ENCODE measurements at regions not wholly inside any gene's neighbourhood (a gene's known extent, or its start where the extent isn't known, plus 50 kb on each side); places are given as distances from the start of the nearest gene placed in this dataset.
"Not testable (repeated sequence)": the region's sequence is repeated elsewhere in the genome, so short reads cannot be mapped to it uniquely, and the experiment has no call there.

DNA sequence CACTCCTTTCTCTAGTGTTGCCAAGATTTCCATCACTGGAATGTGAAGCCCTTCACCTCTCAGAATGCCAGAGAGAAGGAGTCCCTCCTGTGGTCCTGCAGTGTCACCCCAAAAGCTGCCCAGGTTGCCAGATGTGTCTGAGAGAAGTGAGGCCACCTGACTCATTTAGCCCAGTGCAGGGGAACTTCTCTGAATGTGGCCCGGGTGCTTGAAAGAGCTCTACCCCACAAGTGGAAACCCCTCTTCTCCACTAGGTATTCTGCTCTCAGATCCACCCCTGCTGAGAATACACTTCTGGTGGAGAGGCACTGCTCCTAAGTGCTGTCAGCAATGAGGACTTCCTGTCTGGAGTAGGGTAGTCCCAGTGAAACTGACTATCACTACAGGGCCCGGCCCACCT lies 334.8 kb downstream of the ANAPC1 start:
- H3K27ac ChIP-seq (ENCODE audit: low read depth, low read length); H2AK5ac ChIP-seq (ENCODE audit: low read depth, low read length); H3K79me1 ChIP-seq (ENCODE audit: low read depth, low read length); H2AFZ ChIP-seq (ENCODE audit: low read length); H4K8ac ChIP-seq (ENCODE audit: extremely low read depth, insufficient read depth, low read length); H3K9ac ChIP-seq (replicated peaks in 1 of 4; ENCODE audit: extremely low read depth in 1 of 4, low read depth in 3 of 4, low read length in 3 of 4); H2BK20ac ChIP-seq (ENCODE audit: low read length); H3K18ac ChIP-seq (ENCODE audit: extremely low read depth, low read length); H3K9me3 ChIP-seq (ENCODE audit: insufficient read depth in 2 of 2, low read depth in 1 of 2, low read length in 1 of 2); H3K4me2 ChIP-seq (ENCODE audit: insufficient read depth in 1 of 2, low read depth in 2 of 2, low read length in 2 of 2); H3K23ac ChIP-seq (ENCODE audit: insufficient read length); H3K56ac ChIP-seq (replicated peaks; ENCODE audit: insufficient read length, low read depth, low read length); H3K4ac ChIP-seq (replicated peaks; ENCODE audit: insufficient read length, low read depth, low read length); CTCF ChIA-PET (ENCODE audit: partially characterized antibody); H2BK120ac ChIP-seq (replicated peaks; ENCODE audit: low read depth, low read length); POLR2A ChIA-PET (ENCODE audit: partially characterized antibody); FAIRE-seq; H4K20me1 ChIP-seq (replicated peaks in 1 of 2; ENCODE audit: control insufficient read depth in 1 of 2, insufficient read depth in 2 of 2, low read length in 2 of 2); H3K27me3 ChIP-seq (replicated peaks in 1 of 4; ENCODE audit: control insufficient read depth in 3 of 4, extremely low read depth in 1 of 4, insufficient read depth in 3 of 4, low read length in 3 of 4); H2BK15ac ChIP-seq (ENCODE audit: low read length); H4K91ac ChIP-seq (replicated peaks; ENCODE audit: insufficient read length, low read length); H2BK12ac ChIP-seq (ENCODE audit: low read depth, low read length); H3K79me2 ChIP-seq (ENCODE audit: control insufficient read depth in 1 of 2, insufficient read depth in 2 of 2, low read length in 2 of 2); H3K36me3 ChIP-seq (ENCODE audit: control insufficient read depth in 2 of 4, insufficient read depth in 4 of 4, low read length in 3 of 4); H4K5ac ChIP-seq (ENCODE audit: insufficient read length, low read depth, low read length); H3K14ac ChIP-seq (ENCODE audit: insufficient read length); H2BK5ac ChIP-seq (ENCODE audit: low read depth, low read length); DNase-seq (ENCODE audit: low read depth in 1 of 2, low spot score in 2 of 2); H3K4me1 ChIP-seq (replicated peaks in 1 of 4; ENCODE audit: control insufficient read depth in 3 of 4, insufficient read depth in 4 of 4, low read length in 3 of 4); H3K23me2 ChIP-seq (ENCODE audit: low read depth, low read length); H3K4me3 ChIP-seq (ENCODE audit: extremely low read depth in 1 of 4, insufficient read depth in 2 of 4, low read depth in 3 of 4, low read length in 4 of 4): not testable (repeated sequence)
- WGBS, 2 experiments (ENCODE audit: extremely low coverage in 1 of 2, insufficient coverage in 1 of 2, insufficient read length in 1 of 2, insufficient replicate concordance in 2 of 2, low coverage in 1 of 2, low lambda C conversion rate in 2 of 2, missing lambda C conversion rate in 1 of 2), result 100% methylated on average over 1 of the region's 2 CpGs; no CpG with 5 or more reads in 1 of the 2 experiments

DNA sequence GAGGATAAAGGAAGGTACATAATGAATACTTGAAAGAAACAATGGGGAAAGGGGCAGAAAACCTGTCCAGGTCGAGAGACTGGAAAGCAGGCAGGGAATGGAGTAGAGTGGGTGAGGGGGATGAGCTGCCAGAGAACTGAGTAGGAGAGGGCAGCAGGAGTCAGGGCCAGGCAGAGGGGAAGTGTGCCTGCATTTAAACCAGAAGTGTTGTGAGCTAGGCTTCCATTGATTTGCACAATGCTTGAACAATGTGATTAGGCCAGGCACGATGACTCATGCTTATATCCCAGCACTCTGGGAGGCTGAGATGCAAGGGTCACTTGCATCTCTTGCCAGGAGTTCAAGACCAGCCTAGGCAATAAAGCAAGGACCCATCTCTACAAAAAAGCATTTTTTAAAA lies 332.6 kb downstream of the ANAPC1 start:
- H3K4me1 ChIP-seq (replicated peaks in 1 of 4; ENCODE audit: control insufficient read depth in 3 of 4, insufficient read depth in 4 of 4, low read length in 3 of 4); H3K18ac ChIP-seq (ENCODE audit: extremely low read depth, low read length); H3K9ac ChIP-seq (replicated peaks in 1 of 4; ENCODE audit: extremely low read depth in 1 of 4, low read depth in 3 of 4, low read length in 3 of 4); DNase-seq (ENCODE audit: low read depth in 1 of 2, low spot score in 2 of 2); H2BK5ac ChIP-seq (ENCODE audit: low read depth, low read length); H3K27ac ChIP-seq (ENCODE audit: low read depth, low read length); H3K14ac ChIP-seq (ENCODE audit: insufficient read length); H2AK5ac ChIP-seq (ENCODE audit: low read depth, low read length); H2BK20ac ChIP-seq (ENCODE audit: low read length); H4K8ac ChIP-seq (ENCODE audit: extremely low read depth, insufficient read depth, low read length); H4K91ac ChIP-seq (replicated peaks; ENCODE audit: insufficient read length, low read length); H3K79me2 ChIP-seq (ENCODE audit: control insufficient read depth in 1 of 2, insufficient read depth in 2 of 2, low read length in 2 of 2); FAIRE-seq; H3K4me3 ChIP-seq (ENCODE audit: extremely low read depth in 1 of 4, insufficient read depth in 2 of 4, low read depth in 3 of 4, low read length in 4 of 4); H3K79me1 ChIP-seq (ENCODE audit: low read depth, low read length); H3K23ac ChIP-seq (ENCODE audit: insufficient read length); H3K4ac ChIP-seq (replicated peaks; ENCODE audit: insufficient read length, low read depth, low read length); POLR2A ChIA-PET (ENCODE audit: partially characterized antibody); H3K36me3 ChIP-seq (ENCODE audit: control insufficient read depth in 2 of 4, insufficient read depth in 4 of 4, low read length in 3 of 4); H3K27me3 ChIP-seq (replicated peaks in 1 of 4; ENCODE audit: control insufficient read depth in 3 of 4, extremely low read depth in 1 of 4, insufficient read depth in 3 of 4, low read length in 3 of 4); H4K20me1 ChIP-seq (replicated peaks in 1 of 2; ENCODE audit: control insufficient read depth in 1 of 2, insufficient read depth in 2 of 2, low read length in 2 of 2); H2BK120ac ChIP-seq (replicated peaks; ENCODE audit: low read depth, low read length); H2BK15ac ChIP-seq (ENCODE audit: low read length); H2AFZ ChIP-seq (ENCODE audit: low read length); H3K9me3 ChIP-seq (ENCODE audit: insufficient read depth in 2 of 2, low read depth in 1 of 2, low read length in 1 of 2); H3K23me2 ChIP-seq (ENCODE audit: low read depth, low read length); H2BK12ac ChIP-seq (ENCODE audit: low read depth, low read length); CTCF ChIA-PET (ENCODE audit: partially characterized antibody); H4K5ac ChIP-seq (ENCODE audit: insufficient read length, low read depth, low read length); H3K4me2 ChIP-seq (ENCODE audit: insufficient read depth in 1 of 2, low read depth in 2 of 2, low read length in 2 of 2); H3K56ac ChIP-seq (replicated peaks; ENCODE audit: insufficient read length, low read depth, low read length): not testable (repeated sequence)
- 33% methylated on average over 1 of the region's 2 CpGs; no CpG with 5 or more reads in 1 of the 2 experiments for WGBS, 2 experiments (ENCODE audit: extremely low coverage in 1 of 2, insufficient coverage in 1 of 2, insufficient read length in 1 of 2, insufficient replicate concordance in 2 of 2, low coverage in 1 of 2, low lambda C conversion rate in 2 of 2, missing lambda C conversion rate in 1 of 2)

All from H1 (cell line).